Epithelial cell of proximal tubule (primary cell): ENCODE measurements at regions not wholly inside any gene's neighbourhood (a gene's known extent, or its start where the extent isn't known, plus 50 kb on each side); places are given as distances from the start of the nearest gene placed in this dataset.
A peak's percentile ranks its signal among the peaks of the same experiment; 100 is the strongest.

Experiments
- DNase-seq: peaks from one replicate; pipeline ENCODE4 v3.0.0-alpha.2; 2011; ENCODE audit warnings: low read depth
- H3K4me3 ChIP-seq: 2 replicates; pipeline ENCODE4 v1.5.1; 2011; ENCODE audit warnings: low read depth, mild to moderate bottlenecking, low read length
- CTCF ChIP-seq: conservative IDR thresholded peaks from 2 replicates; pipeline ENCODE4 v1.5.1; 2012; ENCODE audit warnings: low read depth, mild to moderate bottlenecking, low read length

GRCh38 chrX:109812236-109812635 lies 79.2 kb upstream of the ACSL4 start:
- no peak overlapping the region for H3K4me3 ChIP-seq
- TF ChIP-seq CTCF, result no peak
- DNase-seq, result no peak

- no peak overlapping the region for H3K4me3 ChIP-seq
- TF ChIP-seq CTCF, result no peak
- no peak for DNase-seq
Observed at GRCh38 chrX:109813236-109813635, 80.2 kb upstream of the ACSL4 start.

GRCh38 chrX:109818976-109819375 lies 85.9 kb upstream of the ACSL4 start:
- no peak overlapping the region for H3K4me3 ChIP-seq
- DNase-seq, result no peak
- no peak for TF ChIP-seq CTCF

GRCh38 chrX:109822861-109823260 lies 89.8 kb upstream of the ACSL4 start:
- no peak for TF ChIP-seq CTCF
- no peak for DNase-seq

GRCh38 chrX:109826954-109827708 lies 94.1 kb upstream of the ACSL4 start:
- DNase-seq, result peak; percentile 77
- no peak overlapping the region for H3K4me3 ChIP-seq
- peak; percentile 34 for TF ChIP-seq CTCF

More at GRCh38 chrX:109822861-109823260, 89.8 kb upstream of the ACSL4 start:
- no peak overlapping the region for H3K4me3 ChIP-seq

GRCh38 chrX:109827772-109828171 lies 94.7 kb upstream of the ACSL4 start:
- no peak for DNase-seq
- TF ChIP-seq CTCF, result no peak
- no peak overlapping the region for H3K4me3 ChIP-seq

- no peak overlapping the region for H3K4me3 ChIP-seq
- no peak for DNase-seq
- no peak for TF ChIP-seq CTCF
Observed at GRCh38 chrX:109830157-109830703, 97.2 kb upstream of the ACSL4 start.
